HEK293T (cell line): ENCODE measurements at regions not wholly inside any gene's neighbourhood (a gene's known extent, or its start where the extent isn't known, plus 50 kb on each side); places are given as distances from the start of the nearest gene placed in this dataset.

Experiments
- CTCF ChIA-PET: fragments of 350-600 bp; formaldehyde crosslinking; extraction: SDS; loops from one replicate; lab custom pipeline; 2021; ENCODE audit warnings: antibody characterized with exemption, inconsistent platforms; lab: Yijun Ruan, JAX
- POLR2A ChIA-PET: fragments of 350-600 bp; formaldehyde crosslinking; extraction: SDS; loops from one replicate; lab custom pipeline; 2020; ENCODE audit warnings: antibody characterized with exemption, inconsistent platforms; lab: Yijun Ruan, JAX
- DNase-seq: peaks from one replicate; pipeline ENCODE4 v3.0.0; 2012; ENCODE audit warnings: mixed read lengths; ENCODE audit errors: extremely low spot score
- ARNT ChIP-seq: fragments of 450-650 bp; IDR thresholded peaks from 2 replicates; pipeline ENCODE4 v1.6.1; 2017; ENCODE audit warnings: mild to moderate bottlenecking
- BHLHE40 ChIP-seq: fragments of 450-650 bp; IDR thresholded peaks from 2 replicates; pipeline ENCODE4 v1.6.1; 2016; ENCODE audit warnings: mild to moderate bottlenecking, moderate library complexity, borderline replicate concordance
- CTBP1 ChIP-seq: fragments of 450-650 bp; IDR thresholded peaks from 2 replicates; pipeline ENCODE4 v1.6.1; 2016; ENCODE audit warnings: borderline replicate concordance
- ELF4 ChIP-seq: fragments of 450-650 bp; IDR thresholded peaks from 2 replicates; pipeline ENCODE4 v1.6.1; 2017; ENCODE audit warnings: antibody characterized with exemption
- FOXA1 ChIP-seq: fragments of 450-650 bp; IDR thresholded peaks from 2 replicates; pipeline ENCODE4 v1.6.1; 2016; ENCODE audit warnings: mild to moderate bottlenecking
- FOXK2 ChIP-seq: fragments of 450-650 bp; IDR thresholded peaks from 2 replicates; pipeline ENCODE4 v1.6.1; 2016; ENCODE audit warnings: mild to moderate bottlenecking
- FOXM1 ChIP-seq: fragments of 450-650 bp; IDR thresholded peaks from 2 replicates; pipeline ENCODE4 v1.6.1; 2017; ENCODE audit warnings: mild to moderate bottlenecking, borderline replicate concordance
- HDGF ChIP-seq: fragments of 450-650 bp; IDR thresholded peaks from 2 replicates; pipeline ENCODE4 v1.6.1; 2017; ENCODE audit warnings: antibody characterized with exemption, borderline replicate concordance
- L3MBTL2 ChIP-seq: fragments of 450-650 bp; conservative IDR thresholded peaks from 2 replicates; pipeline ENCODE4 v1.6.1; 2016; ENCODE audit warnings: mild to moderate bottlenecking
- LEF1 ChIP-seq: fragments of 450-650 bp; IDR thresholded peaks from 2 replicates; pipeline ENCODE4 v1.6.1; 2017; ENCODE audit warnings: mild to moderate bottlenecking, borderline replicate concordance
- NFRKB ChIP-seq: fragments of 450-650 bp; IDR thresholded peaks from 2 replicates; pipeline ENCODE4 v1.6.1; 2016; ENCODE audit warnings: mild to moderate bottlenecking, moderate library complexity
- PKNOX1 ChIP-seq: fragments of 450-650 bp; IDR thresholded peaks from 2 replicates; pipeline ENCODE4 v1.6.1; 2016
- SP1 ChIP-seq: fragments of 450-650 bp; IDR thresholded peaks from 2 replicates; pipeline ENCODE4 v1.6.1; 2017
- SUZ12 ChIP-seq: fragments of 450-650 bp; IDR thresholded peaks from 2 replicates; pipeline ENCODE4 v1.6.1; 2016; ENCODE audit warnings: mild to moderate bottlenecking
- TARDBP ChIP-seq: fragments of 450-650 bp; IDR thresholded peaks from 2 replicates; pipeline ENCODE4 v1.6.1; 2016
- ZNF384 ChIP-seq: fragments of 450-650 bp; IDR thresholded peaks from 2 replicates; pipeline ENCODE4 v1.6.1; 2016

GRCh38 chr16:48098472-48098871 is 57.3 kb downstream of the ABCC12 start:
- CTCF ChIA-PET = interaction anchor here (1.1 kb wide), 1 partner anchor 14 kb away, joined by 4 read pairs; no protein-coding TSS in a partner anchor
- TF ChIP-seq L3MBTL2 (no peak), FOXM1 (no peak), SUZ12 (no peak), PKNOX1 (no peak), ZNF384 (no peak), NFRKB (no peak), SP1 (no peak), HDGF (no peak), CTBP1 (no peak), BHLHE40 (no peak)
- DNase-seq = no peak
- POLR2A ChIA-PET = no interaction called here

GRCh38 chr16:48091117-48091516 is 64.7 kb downstream of the ABCC12 start:
- no peak for DNase-seq
- ChIA-PET POLR2A (no interaction called here), CTCF (no interaction called here)
- no peak for TF ChIP-seq SP1
- TF ChIP-seq FOXK2 = no peak
- TF ChIP-seq FOXM1 = no peak
- no peak for TF ChIP-seq HDGF
- no peak for TF ChIP-seq LEF1

- DNase-seq = no peak
- ChIA-PET POLR2A (no interaction called here), CTCF (interaction anchor here (0.9 kb wide), 2 partner anchors 10 to 12 kb away, joined by 3 read pairs; no protein-coding TSS in a partner anchor)
- TF ChIP-seq CTBP1 = no peak
- TF ChIP-seq HDGF = no peak
- TF ChIP-seq ZNF384 = no peak
These were observed 66.6 kb downstream of the ABCC12 start for GRCh38 chr16:48089053-48089792.

GRCh38 chr16:48087639-48088038 is 68.2 kb downstream of the ABCC12 start:
- DNase-seq = no peak
- ChIA-PET CTCF (no interaction called here), POLR2A (no interaction called here)
- TF ChIP-seq TARDBP (no peak), SP1 (no peak), ZNF384 (no peak), NFRKB (no peak), ELF4 (no peak), ARNT (no peak), FOXM1 (no peak), CTBP1 (no peak), FOXA1 (no peak)

GRCh38 chr16:48086422-48086821 is 69.4 kb downstream of the ABCC12 start:
- ChIA-PET POLR2A (no interaction called here), CTCF (no interaction called here)
- TF ChIP-seq PKNOX1 = no peak
- no peak for TF ChIP-seq SP1
- no peak for TF ChIP-seq FOXK2
- TF ChIP-seq ARNT = no peak
- TF ChIP-seq NFRKB = no peak
- no peak for TF ChIP-seq TARDBP
- TF ChIP-seq FOXM1 = no peak
- TF ChIP-seq BHLHE40 = no peak
- TF ChIP-seq HDGF = no peak
- TF ChIP-seq LEF1 = no peak
- TF ChIP-seq ZNF384 = no peak
- no peak for TF ChIP-seq SUZ12
- no peak for TF ChIP-seq FOXA1
- no peak for TF ChIP-seq CTBP1
- TF ChIP-seq ELF4 = no peak
- TF ChIP-seq L3MBTL2 = no peak
- no peak for DNase-seq

- CTCF ChIA-PET = no interaction called here
- DNase-seq = no peak
- POLR2A ChIA-PET = no interaction called here
- TF ChIP-seq SUZ12 (no peak), ELF4 (no peak), ARNT (no peak), LEF1 (no peak), PKNOX1 (no peak), CTBP1 (no peak), L3MBTL2 (no peak), SP1 (no peak), HDGF (no peak), BHLHE40 (no peak)
These were observed 70.1 kb downstream of the ABCC12 start for GRCh38 chr16:48085729-48086128.

GRCh38 chr16:48084826-48085225 is 71.0 kb downstream of the ABCC12 start:
- CTCF ChIA-PET = no interaction called here
- POLR2A ChIA-PET = no interaction called here
- no peak for DNase-seq
- TF ChIP-seq ELF4 (no peak), FOXM1 (no peak), HDGF (no peak), ARNT (no peak), LEF1 (no peak), NFRKB (no peak), BHLHE40 (no peak), FOXK2 (no peak), SP1 (no peak), PKNOX1 (no peak), CTBP1 (no peak), ZNF384 (no peak), L3MBTL2 (no peak), TARDBP (no peak), SUZ12 (no peak), FOXA1 (no peak)
